ENCODE measurements at regions not wholly inside any gene's neighbourhood (a gene's known extent, or its start where the extent isn't known, plus 50 kb on each side); places are given as distances from the start of the nearest gene placed in this dataset.

- TF ChIP-seq POLR2AphosphoS5 (IDR thresholded peaks at IDR 0.05; ENCODE audit: low read depth, low read length) (no peak), TCF7L2 (IDR thresholded peaks at IDR 0.05; ENCODE audit: low read depth, low read length) (no peak)
Measured at GRCh38 chr22:19632668-19633148, 81.6 kb upstream of the SEPTIN5 start.

Data from Panc1 (cell line).